Ishikawa (cell line): ENCODE measurements at regions not wholly inside any gene's neighbourhood (a gene's known extent, or its start where the extent isn't known, plus 50 kb on each side); places are given as distances from the start of the nearest gene placed in this dataset.

ENCODE experiments used
- CEBPB ChIP-seq: IDR thresholded peaks from 2 replicates; pipeline ENCODE4 v1.6.1; 2012
- CREB1 ChIP-seq: IDR thresholded peaks from 2 replicates; pipeline ENCODE4 v1.6.1; 2012; ENCODE audit warnings: low read depth
- EGR1 ChIP-seq: IDR thresholded peaks from 2 replicates; pipeline ENCODE4 v1.6.1; 2012
- EP300 ChIP-seq: IDR thresholded peaks from 2 replicates; pipeline ENCODE4 v1.6.1; 2012; ENCODE audit warnings: borderline replicate concordance
- FOXM1 ChIP-seq: IDR thresholded peaks from 2 replicates; pipeline ENCODE4 v1.6.1; 2012; ENCODE audit warnings: low read depth, borderline replicate concordance
- NFIC ChIP-seq: IDR thresholded peaks from 2 replicates; pipeline ENCODE4 v1.6.1; 2012
- RAD21 ChIP-seq: IDR thresholded peaks from 2 replicates; pipeline ENCODE4 v1.6.1; 2012; ENCODE audit warnings: low read depth
- TAF1 ChIP-seq: IDR thresholded peaks from 2 replicates; pipeline ENCODE4 v1.6.1; 2012; ENCODE audit warnings: low read depth, mild to moderate bottlenecking
- TCF12 ChIP-seq: IDR thresholded peaks from 2 replicates; pipeline ENCODE4 v1.6.1; 2012; ENCODE audit warnings: low read depth
- TEAD4 ChIP-seq: IDR thresholded peaks from 2 replicates; pipeline ENCODE4 v1.6.1; 2012
- YY1 ChIP-seq: IDR thresholded peaks from 2 replicates; pipeline ENCODE4 v1.6.1; 2012; ENCODE audit warnings: low read depth
- ZBTB7A ChIP-seq: IDR thresholded peaks from 2 replicates; pipeline ENCODE4 v1.6.1; 2012; ENCODE audit warnings: low read depth
- TF ChIP-seq, protein P1 (sequence below): IDR thresholded peaks from 2 replicates; pipeline ENCODE4 v1.6.1; 2012
- TF ChIP-seq, protein P2 (sequence below): IDR thresholded peaks from 2 replicates; pipeline ENCODE4 v1.6.1; 2012; ENCODE audit warnings: low read depth, mild to moderate bottlenecking
- TF ChIP-seq, protein P3 (sequence below): IDR thresholded peaks from 2 replicates; pipeline ENCODE4 v1.6.1; 2012

DNA sequence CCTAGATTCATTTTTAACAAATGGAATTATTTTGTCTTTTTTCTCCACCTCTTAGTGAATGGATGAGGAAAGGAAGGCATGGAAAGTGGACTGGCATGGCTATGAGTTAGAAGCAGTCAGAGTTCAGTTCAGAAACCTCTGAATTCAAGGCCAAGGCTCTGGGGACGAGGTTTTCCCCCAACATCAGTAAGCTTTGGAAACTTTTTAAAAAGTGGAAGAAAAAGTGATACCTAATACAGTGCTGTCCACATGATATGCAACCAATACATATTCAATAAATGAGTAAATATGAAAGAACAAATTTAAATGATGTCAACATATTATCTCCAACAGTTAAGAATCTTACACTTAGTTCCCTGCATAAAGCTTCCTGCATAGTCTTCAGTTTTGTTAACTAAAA is 204.7 kb downstream of the HLX start:
- TF ChIP-seq, protein P1, sequence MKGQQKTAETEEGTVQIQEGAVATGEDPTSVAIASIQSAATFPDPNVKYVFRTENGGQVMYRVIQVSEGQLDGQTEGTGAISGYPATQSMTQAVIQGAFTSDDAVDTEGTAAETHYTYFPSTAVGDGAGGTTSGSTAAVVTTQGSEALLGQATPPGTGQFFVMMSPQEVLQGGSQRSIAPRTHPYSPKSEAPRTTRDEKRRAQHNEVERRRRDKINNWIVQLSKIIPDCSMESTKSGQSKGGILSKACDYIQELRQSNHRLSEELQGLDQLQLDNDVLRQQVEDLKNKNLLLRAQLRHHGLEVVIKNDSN: no peak
- TF ChIP-seq, protein P2, sequence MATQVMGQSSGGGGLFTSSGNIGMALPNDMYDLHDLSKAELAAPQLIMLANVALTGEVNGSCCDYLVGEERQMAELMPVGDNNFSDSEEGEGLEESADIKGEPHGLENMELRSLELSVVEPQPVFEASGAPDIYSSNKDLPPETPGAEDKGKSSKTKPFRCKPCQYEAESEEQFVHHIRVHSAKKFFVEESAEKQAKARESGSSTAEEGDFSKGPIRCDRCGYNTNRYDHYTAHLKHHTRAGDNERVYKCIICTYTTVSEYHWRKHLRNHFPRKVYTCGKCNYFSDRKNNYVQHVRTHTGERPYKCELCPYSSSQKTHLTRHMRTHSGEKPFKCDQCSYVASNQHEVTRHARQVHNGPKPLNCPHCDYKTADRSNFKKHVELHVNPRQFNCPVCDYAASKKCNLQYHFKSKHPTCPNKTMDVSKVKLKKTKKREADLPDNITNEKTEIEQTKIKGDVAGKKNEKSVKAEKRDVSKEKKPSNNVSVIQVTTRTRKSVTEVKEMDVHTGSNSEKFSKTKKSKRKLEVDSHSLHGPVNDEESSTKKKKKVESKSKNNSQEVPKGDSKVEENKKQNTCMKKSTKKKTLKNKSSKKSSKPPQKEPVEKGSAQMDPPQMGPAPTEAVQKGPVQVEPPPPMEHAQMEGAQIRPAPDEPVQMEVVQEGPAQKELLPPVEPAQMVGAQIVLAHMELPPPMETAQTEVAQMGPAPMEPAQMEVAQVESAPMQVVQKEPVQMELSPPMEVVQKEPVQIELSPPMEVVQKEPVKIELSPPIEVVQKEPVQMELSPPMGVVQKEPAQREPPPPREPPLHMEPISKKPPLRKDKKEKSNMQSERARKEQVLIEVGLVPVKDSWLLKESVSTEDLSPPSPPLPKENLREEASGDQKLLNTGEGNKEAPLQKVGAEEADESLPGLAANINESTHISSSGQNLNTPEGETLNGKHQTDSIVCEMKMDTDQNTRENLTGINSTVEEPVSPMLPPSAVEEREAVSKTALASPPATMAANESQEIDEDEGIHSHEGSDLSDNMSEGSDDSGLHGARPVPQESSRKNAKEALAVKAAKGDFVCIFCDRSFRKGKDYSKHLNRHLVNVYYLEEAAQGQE: no peak
- TF ChIP-seq EP300: no peak

DNA sequence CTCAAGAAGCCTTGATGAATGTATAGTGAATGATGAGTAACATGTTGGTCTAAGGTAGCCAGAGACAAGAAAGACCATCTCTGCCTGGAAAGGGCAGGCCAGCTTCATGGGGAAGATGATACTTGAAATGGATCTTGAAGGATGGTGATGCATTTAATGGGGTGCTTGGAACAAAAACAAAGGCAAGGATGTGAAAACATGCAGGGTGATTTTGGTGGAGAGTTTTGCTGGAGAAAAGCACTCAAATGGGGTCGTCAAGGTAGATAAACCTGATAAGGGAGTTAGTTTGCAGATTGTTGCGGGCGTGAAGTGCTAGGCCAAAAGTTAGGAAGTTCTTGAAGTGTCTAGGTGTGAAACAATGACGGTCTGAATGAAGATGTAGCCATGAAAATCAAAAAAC is 205.4 kb downstream of the HLX start:
- TF ChIP-seq TAF1 (no peak), EP300 (no peak), RAD21 (no peak), TCF12 (no peak), FOXM1 (no peak), TEAD4 (no peak), ZBTB7A (no peak), CREB1 (no peak), YY1 (no peak), NFIC (no peak), EGR1 (no peak)
- TF ChIP-seq, protein P3, sequence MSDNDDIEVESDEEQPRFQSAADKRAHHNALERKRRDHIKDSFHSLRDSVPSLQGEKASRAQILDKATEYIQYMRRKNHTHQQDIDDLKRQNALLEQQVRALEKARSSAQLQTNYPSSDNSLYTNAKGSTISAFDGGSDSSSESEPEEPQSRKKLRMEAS: no peak
- TF ChIP-seq, protein P1: no peak
- TF ChIP-seq, protein P2: no peak

DNA sequence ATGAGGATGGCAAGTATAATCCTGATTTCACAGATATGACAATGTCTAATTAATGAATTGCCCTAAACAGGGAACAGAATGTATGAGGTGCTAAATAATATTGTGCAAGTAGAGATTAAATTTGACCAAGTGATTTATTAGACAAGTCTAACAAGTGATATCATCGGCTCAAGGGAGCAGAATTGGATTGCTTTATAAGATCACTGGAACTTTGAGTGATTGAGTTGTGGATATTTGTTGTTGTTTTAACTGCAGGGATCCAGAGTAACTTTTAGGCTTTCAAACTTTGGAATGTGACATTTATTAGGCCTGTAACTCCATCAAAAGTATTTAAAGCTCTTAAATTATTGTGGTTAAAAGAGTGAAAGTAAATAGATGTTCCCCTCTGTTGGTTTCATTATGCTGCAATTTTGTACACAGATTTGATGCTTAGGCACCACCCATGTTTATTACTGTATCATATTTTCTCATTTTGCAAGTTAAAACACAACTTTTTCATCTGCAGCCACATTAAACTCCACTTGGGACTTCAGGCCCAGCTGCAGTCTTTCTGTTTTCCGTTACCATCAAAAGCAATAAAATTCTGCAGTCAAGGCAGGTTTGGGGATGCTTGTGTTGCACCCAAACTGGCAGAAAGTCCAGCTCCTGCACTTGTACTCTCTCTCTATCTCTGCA is 206.6 kb downstream of the HLX start:
- TF ChIP-seq NFIC: no peak
- TF ChIP-seq YY1: no peak
- no peak for TF ChIP-seq RAD21
- no peak for TF ChIP-seq TAF1

DNA sequence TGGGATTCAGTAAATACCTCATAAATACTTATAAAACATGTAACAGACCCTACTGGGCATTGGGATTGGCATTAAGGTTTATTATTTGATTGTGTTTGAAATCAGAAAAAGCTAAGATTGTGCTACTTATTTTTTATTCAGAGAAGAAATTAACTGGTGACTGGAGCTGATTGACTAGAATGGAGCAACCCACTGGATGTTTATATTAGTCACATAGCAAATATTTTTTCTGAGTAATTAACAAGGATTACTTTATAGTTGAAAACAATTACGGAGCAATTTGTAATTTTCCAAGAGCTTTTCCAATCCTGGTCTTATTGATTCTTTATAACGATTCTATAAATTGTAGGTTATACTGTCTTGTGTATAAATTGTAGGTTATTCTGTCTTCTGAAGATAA is 208.7 kb downstream of the HLX start:
- TF ChIP-seq YY1: no peak
- TF ChIP-seq RAD21: no peak
- TF ChIP-seq FOXM1: no peak
- no peak for TF ChIP-seq CEBPB
- no peak for TF ChIP-seq TCF12
- TF ChIP-seq, protein P2: no peak

DNA sequence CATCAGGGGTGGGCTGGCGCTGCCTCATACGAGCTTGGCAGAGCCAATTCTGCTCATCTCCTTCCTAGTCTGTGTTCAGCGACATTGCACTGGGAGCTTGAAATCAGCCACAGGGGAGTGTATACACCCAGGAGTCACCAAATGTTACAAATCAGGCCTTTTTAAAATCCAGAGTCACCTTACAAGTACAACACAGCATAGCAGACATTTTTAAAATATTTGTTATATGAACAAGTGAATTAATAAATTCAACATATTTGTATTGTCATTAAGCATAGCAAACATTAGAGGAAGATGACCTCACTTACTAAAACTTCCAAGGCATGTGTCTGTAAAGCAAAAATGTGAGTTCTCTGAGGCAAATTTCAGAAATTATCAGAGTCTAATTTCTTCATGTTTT is 210.0 kb downstream of the HLX start:
- TF ChIP-seq, protein P3: no peak
- no peak for TF ChIP-seq NFIC
- TF ChIP-seq, protein P1: no peak
- no peak for TF ChIP-seq RAD21
- no peak for TF ChIP-seq ZBTB7A
- TF ChIP-seq TEAD4: no peak
- TF ChIP-seq EP300: no peak
- TF ChIP-seq CREB1: no peak
- TF ChIP-seq EGR1: no peak
- TF ChIP-seq, protein P2: no peak
- TF ChIP-seq YY1: no peak
- no peak for TF ChIP-seq TAF1
- TF ChIP-seq TCF12: no peak
- no peak for TF ChIP-seq CEBPB
